ENCODE measurements at regions not wholly inside any gene's neighbourhood (a gene's known extent, or its start where the extent isn't known, plus 50 kb on each side); places are given as distances from the start of the nearest gene placed in this dataset.

DNA sequence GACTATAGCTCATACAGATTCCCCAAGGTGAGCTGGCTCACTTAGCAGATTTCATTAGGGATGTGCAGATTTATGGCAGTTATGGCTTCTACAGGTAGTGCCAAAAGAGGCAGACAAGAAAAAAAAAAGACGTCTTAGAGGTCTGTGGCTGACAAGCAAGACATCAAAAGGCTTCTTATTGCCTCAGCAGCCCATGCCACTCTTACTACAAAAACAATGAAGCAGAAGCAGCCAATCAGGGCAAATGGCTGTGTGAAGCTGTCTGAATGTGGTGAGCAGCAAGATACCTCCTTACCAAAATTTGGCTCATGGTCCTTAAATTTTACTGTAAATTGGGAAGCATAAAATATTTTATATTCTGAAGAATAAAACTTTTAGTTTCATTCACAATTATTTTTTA lies 557.5 kb upstream of the GOLIM4 start:
- no peak for DNase-seq (ENCODE audit: low read depth in 3 of 3)

DNA sequence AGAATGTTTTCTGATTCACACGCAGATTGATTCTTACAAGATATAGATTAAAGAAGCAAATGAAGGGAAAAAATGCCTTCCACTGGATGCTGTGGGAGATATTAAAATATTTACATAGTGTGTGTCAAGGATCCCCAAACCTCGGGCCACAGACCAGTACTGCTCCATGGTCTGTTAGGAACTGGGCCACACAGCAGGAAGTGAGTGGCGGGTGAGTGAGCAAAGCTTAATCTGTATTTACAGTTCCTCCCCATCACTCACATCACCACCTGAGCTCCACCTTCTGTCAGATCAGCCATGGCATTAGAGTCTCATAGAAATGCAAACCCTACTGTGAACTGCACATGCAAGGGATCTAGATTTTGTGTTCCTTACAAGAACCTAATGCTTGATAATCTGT lies 552.6 kb upstream of the GOLIM4 start:
- DNase-seq (ENCODE audit: low read depth in 3 of 3), result no peak

DNA sequence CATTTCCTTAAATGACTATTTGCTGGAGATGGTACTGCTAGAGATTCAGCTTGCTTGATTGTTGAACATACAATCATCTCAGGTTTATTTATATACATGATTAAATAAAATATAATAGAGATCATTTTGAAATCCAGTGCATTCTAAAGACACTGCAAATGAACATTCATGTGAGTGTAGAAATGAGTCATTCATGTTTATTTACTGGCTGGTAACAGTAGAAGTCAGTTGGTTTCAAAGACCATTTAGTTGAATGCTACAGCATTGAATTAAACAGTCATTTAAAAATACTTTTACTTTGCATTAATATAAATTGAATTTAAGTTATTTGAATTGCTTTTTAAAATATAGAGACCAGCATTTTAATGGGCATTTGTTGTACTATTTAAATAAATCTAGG lies 551.9 kb upstream of the GOLIM4 start:
- DNase-seq (ENCODE audit: low read depth in 3 of 3), result no peak

DNA sequence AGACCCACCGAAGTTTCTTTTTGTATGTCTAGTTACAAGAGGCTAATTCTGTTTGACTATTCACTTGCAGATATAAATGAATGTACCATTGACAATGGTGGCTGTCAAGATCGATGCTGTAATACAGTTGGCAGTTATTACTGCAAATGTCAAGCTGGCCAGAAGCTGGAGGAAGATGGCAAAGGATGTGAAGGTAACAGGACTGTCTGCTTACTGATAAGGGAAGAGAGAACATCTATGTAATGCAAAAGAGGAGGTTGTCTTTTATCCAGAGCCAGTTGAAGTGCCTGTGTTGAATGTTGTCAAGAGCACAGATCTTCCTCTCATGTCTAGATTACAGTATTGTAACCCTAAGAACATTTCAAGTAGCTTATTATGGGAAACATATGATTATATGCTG lies 549.5 kb upstream of the GOLIM4 start:
- no peak for DNase-seq (ENCODE audit: low read depth in 3 of 3)

DNA sequence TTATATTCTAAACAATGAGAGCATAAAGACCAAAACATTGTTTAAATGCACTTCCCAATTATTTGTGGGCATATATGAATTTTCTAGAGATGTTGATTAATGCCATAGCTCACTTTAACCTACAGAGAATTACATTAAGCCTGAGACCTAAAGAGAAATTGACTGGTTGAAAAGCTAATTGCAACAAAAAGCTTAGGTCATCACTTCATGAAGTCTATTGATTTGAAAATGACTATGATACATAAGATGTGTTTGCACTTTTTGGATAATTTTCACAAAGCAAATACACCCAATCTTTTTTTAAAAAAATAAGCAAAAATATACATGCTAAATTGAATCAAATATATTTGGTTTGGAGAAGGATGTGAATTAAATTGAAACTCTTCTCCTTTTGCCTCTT lies 532.8 kb upstream of the GOLIM4 start:
- DNase-seq (ENCODE audit: low read depth in 3 of 3), result no peak

DNA sequence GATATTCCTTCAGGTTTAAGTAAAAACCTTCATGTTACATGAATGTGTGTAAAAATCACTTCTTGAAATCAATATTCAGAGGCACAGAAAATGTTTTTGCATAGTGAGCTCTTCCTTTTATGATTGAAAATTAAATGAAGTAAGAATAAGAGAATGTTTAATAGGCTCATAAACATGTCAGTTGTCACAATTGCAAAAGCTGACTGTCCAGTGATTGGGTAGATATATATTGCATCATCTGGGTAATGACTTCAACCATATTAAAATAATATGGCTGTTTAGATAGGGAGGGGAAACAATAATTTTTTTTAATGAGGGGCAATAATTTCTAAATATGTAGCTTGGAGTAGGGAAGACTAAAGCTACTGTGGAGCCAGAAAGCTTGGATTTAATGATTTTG lies 529.8 kb upstream of the GOLIM4 start:
- no peak for DNase-seq (ENCODE audit: low read depth in 3 of 3)

DNA sequence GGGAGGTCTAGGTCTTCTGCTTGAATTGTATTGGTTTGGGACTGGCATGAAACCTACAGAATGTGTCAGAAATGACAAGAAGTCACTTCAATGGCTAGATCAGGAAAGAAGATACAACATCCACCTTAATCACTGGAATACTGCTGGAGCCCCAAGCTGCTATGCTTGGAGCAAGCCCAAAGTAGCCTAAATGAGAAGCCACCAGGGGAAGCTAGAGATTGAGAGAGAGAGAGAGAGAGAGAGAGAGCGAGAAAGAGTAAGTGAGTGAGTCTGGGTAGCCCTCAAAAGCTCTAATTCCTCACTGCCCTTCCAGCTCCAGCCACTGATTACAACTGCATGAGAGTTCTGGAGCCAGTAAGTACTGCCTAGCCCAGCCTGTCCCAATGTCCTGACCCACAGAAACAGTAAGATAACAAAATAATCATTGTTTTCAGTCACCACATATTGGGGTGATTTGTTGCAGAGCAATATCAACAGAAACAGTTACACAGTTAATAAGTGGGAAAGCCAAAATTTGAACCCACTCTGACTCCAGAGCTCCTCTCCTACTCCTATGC lies 529.2 kb upstream of the GOLIM4 start:
- DNase-seq (ENCODE audit: low read depth in 3 of 3), result no peak

DNA sequence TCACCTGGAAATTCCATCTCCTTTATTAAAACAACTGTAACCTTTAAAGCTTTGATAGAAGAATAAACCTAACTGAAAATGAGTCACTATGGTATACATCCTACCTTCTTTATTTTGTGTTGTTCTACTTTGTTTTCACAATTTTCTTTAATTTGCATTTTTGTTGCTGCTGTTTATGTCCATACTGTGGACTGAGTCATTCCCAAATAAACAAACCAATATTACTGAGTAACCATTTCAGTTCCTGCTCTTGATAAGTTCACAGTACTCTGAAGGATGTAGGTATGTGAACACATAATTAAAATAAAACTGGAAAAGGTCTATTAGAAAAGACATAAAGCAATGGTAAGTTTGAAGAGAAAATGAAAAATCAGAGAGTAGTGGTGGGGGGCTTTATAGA lies 528.5 kb upstream of the GOLIM4 start:
- no peak for DNase-seq (ENCODE audit: low read depth in 3 of 3)

DNA sequence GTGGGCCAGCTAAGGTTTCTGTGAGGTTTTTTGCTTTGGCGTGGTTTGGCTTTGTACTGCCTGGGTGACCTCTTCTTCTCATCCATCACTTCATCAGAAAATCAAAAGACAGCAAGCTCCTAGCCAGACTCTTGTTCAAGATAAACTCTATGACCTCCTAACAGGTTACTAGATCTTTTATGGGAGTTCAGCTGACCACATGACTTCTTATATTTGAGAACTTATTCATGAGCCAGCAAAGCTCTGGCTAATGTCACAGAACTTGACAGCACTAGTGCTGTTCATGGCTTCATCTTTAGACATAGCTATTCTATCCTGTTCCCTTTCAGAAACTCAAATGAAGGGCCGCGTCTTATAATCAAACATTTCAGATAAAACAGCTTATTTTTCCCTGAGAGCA lies 527.1 kb upstream of the GOLIM4 start:
- DNase-seq (ENCODE audit: low read depth in 3 of 3), result no peak

DNA sequence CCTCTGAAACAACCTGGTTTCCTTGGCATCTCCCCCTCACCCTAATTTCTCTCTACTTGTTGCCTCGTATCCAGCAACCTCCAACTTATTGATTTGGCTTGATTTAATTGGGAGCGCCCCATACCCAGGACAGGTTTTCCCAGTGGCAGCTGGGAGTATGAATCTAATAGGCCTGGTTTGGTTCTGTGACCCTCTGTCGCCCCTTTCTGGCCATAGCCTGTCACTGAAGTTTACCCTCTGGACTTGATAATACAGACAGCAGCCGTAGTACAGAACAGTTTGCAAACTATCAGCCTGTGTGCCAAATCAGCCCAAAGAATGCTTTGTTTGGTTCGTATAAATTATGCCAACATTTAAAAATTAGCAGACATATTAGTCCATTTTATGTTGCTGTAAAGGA lies 525.1 kb upstream of the GOLIM4 start:
- DNase-seq (ENCODE audit: low read depth in 3 of 3), result no peak

DNA sequence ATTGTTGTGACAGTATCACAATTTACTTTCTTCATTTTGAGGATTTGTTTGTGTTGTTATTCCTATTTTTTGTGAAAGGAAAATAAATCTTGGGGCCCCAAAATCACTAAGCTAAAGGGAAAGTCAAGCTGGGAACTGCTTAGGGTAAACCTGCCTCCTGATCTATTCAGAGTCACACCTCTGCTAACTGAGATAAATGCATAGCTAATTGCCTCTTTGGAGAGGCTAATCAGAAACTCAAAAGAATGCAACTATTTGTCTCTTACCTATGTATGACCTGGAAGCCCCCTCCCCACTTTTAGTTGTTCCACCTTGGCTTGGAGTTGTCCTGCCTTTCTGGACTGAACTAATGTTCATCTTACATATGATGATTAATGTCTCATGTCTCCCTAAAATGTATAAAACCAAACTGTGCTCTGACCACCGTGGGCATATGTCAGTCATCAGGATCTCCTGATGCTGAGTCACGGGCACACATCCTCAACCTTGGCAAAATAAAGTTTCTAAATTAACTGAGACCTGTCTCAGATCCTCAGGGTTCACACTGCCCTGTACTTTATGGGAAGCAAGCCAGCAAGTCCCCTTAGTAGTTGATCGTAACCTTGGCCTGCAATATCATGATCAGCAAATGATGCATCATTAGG lies 523.2 kb upstream of the GOLIM4 start:
- no peak for DNase-seq (ENCODE audit: low read depth in 3 of 3)

DNA sequence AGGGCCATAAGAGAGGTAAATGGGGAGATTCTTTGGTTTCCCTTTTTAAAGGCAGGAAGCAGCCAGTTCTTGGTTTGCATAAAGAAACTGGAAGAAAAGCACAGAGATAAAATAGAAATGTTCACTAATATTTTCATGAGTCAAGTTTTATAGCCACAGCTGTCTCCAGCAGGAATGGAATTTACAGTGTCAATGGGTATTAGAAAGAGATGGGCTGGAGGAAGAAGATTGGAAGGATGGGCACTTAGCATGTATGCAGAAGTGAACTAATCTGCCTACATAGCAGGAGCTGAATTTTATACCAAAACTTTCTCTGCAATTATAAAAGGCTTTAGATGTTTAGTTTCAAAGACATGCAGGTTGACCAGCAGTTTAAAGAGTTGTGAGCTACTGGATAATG lies 521.9 kb upstream of the GOLIM4 start:
- DNase-seq (ENCODE audit: low read depth in 3 of 3), result no peak

DNA sequence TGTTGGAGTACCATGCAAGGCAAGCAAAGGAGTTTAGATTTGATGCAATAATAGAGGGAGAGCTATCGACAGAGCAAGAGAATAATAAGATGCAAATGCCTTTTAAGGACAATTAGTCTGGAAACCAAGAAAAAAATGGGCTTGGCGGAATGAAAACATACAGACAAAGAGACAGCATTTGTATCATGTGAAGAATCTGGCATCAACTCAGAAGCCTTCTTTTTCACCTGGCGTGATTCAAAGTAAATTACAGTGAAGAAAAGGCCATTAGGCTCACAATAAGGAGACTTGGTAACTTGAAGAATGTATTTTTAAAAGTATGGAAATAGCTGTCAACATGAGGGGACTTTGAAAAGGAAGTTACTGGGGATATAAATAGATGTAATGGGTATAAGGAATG lies 521.2 kb upstream of the GOLIM4 start:
- DNase-seq (ENCODE audit: low read depth in 3 of 3), result no peak

DNA sequence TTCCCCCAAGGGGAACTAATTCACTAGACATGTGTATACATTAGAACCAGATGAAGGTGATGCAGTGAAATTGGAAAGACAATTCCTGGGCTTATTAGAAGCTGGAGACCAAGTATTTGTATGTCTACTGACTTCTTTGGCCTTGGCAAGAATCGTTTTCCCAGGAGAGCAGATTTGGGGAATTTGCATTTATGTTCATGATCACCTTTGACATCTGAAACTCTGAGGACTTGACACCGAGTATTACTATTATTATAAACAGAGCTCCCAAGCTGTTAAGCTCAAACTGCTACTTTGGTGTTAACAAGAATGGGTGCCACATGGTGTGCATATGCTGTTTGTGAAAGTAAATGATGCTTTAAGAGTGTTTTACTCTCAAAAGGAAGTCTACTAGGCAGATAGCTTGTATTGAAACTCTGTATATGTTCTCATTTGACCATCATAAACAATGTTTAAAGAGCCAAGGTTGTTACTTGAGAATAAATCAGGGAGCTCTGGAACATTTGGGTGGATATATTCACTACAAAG lies 519.8 kb upstream of the GOLIM4 start:
- no peak for DNase-seq (ENCODE audit: low read depth in 3 of 3)

DNA sequence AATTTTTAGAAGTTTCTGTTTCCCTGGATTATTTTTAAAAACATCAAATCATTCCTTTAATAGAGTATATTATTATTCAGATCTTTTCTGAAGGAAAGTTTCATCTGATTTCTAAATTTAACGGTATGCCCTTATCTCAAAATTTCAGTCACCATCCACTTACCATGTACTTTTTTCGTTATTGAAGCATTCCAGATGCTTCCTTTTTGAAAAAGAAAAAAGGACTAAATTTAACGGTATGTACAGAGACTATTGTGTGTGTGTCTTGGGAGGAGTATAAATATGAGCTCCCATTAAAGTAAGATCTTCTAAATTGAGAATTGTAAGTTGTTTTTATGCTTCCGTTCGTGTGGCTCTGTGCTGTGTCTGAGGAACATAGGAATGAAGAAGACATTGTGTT lies 517.4 kb upstream of the GOLIM4 start:
- no peak for DNase-seq (ENCODE audit: low read depth in 3 of 3)

DNA sequence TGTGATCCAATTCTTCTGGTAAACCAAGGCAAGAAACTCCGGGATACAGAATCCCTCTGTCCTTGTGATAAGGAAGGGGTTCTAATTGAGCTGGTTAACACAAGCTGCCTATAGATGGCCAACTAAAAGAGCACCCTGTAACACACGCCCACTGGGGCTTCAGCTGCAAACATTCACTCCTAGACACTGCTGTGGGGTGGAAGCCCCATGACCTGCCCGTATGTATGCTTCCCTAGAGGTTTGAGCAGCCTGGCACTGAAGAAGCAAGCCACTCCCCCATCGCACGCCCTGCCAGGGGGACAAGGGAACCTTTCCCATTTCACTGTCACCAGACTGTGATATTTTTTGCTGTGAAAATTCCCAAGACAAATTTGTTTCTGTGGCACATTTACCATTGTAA lies 516.9 kb upstream of the GOLIM4 start:
- no peak for DNase-seq (ENCODE audit: low read depth in 3 of 3)

DNA sequence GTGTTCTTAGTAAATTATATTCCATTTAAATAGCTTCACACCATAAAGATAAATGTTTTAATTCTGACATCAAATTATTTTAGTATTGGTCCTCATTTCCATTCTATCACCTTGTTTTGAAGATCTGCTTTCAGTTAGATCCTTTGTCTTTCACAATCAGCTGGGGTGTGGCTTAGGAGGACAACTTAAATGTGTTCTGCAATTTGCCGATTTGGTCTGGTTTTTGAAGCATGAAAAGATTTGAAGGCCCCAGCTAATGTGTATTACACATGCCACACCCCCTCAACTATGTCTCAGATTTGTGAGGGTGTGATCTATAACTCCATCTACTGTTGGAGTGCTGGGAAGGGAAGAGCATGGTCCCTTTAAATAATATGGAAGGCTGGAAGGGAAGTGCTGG lies 516.1 kb upstream of the GOLIM4 start:
- no peak for DNase-seq (ENCODE audit: low read depth in 3 of 3)

DNA sequence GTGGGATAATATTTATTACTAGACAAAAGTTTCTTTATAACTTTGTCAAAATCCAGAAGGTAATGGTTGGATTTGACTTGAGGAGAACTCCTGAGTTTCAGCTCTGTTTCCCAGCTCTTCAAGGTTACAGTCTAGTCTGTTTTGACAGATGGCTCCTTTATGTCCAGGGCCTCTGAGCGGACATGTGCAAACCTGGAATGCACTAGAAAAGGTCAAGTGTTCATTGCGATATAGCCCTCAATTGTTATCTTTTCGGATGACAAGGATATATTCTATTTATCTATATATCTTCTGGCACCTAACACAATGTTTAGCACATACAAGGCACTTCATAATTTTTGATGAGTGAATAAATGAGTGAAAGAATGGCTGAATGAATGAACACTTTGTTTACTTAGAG lies 513.2 kb upstream of the GOLIM4 start:
- no peak for DNase-seq (ENCODE audit: low read depth in 3 of 3)

DNA sequence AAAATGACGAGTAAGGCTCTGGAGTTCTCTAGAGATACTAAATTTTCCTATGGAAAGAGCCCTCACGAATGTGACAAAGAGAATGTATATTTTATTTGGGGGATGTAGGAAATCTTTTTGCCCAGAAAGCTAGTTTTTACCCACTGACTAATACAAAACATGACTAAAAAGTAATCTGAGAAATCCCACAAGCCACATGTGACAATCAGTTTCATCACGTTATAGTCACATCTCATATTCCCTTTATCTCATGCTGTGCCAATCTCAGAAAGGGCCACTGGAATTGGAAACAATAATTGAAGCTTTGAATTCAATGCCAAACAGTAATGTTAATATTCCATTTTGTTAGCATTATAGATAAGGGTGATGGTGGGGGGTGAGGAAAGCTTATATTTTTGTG lies 509.0 kb upstream of the GOLIM4 start:
- DNase-seq (ENCODE audit: low read depth in 3 of 3), result no peak

DNA sequence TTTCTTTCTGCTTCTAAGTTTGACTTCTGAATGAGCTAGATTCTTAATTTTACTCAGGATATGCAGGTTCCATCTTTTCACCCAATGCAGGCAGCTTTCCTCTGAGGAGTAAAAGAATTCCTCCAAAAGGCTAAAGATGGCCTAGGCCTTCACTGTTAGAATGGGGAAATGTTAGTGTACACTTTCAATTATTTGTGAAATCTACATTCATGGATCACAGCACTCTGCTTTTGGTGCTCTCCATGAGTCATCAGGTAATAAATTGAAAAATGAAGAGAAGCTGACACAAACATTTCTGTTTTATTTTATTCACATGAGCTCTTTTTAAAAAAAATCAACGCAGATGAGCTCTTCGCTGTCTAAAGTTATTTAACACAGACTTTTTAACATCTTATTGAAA lies 502.5 kb upstream of the GOLIM4 start:
- DNase-seq (ENCODE audit: low read depth in 3 of 3), result no peak

DNA sequence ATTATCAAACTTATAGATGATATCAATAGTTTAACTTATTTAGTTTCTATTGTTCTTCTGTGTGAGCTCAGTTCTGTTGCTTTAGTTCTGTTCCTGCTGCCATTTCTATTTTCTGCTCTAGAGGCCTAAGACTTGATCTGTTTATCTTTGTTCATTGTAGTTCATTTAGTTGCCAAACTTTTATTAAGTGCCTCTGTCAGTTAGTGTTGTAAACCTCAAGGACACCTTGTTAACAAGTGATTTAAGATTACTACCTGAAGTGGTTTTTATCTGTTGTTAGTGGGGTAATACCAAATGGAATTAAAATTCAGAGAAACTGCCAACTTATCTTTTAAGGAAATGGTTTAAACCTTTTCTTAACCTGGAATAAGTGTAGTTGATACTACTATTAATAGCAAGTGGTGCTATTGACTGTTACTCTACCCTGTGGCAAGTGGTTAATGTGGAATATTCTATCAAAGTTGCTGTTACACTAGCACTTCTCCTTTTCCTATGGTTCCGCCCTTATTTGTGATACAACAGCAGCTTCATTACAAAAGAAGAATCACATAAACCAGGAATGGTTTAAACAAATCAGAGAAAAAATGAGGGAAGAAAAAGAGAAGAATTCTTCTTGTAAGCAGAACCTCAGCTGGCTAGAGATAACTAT lies 500.6 kb upstream of the GOLIM4 start:
- DNase-seq (ENCODE audit: low read depth in 3 of 3), result no peak

DNA sequence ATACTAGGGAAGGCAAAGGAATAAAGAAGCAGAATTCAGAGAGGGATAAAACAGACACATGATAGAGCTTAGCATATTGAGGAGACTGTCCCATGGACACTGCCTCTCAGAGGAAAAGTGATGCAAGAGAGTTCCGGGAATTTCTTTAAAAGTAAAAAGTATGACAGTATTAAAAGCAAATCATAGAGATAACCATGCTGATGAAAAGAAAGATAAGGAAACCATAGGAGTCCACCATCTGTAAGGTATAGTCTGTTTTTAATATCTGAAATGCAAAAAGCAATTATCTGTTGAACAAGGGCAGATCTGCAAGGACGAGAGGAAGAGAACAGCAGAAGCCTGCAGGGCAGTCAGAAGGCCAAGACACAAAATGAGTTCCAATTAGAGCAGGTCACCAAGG lies 495.9 kb upstream of the GOLIM4 start:
- DNase-seq (ENCODE audit: low read depth in 3 of 3), result no peak

DNA sequence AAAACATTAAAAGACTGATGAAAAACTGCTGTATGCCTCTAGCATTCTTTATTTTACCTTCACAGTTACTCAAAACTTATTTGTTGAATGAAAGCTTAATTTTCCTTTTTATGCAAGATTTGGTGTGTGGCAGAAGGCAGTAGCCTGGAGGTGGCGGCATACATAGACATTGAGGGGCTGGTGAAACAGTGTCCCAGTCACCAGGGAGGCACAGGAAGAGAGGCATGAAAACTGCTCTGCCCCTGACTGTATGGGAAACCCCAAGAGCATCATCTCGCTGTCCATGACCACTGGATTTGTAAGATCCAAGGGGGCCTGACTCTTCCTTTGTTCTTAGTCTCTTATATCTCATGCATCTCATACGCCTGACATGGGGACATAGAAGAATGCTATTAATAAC lies 493.7 kb upstream of the GOLIM4 start:
- no peak for DNase-seq (ENCODE audit: low read depth in 3 of 3)

DNA sequence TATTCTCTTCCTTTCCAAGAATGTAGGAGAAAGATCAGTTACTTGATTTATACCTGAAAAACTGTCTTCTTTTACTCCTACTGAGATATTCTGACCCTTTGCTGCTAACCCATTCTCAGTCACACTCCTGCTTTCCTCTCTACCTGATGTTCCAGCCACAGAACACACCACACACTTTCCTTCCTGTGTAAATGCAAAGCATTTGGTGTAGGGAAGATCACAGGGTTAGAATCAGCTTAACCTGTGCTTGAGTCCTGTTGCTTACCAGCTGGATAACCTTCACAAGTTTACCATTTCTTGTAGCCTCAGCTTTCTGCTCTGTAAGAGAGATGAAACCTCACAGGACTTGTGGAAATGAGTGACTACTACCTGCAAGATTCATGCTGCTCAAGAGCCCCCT lies 489.8 kb upstream of the GOLIM4 start:
- DNase-seq (ENCODE audit: low read depth in 3 of 3), result no peak

Measured in stimulated activated CD4-positive, alpha-beta T cell treated with anti-CD3 and anti-CD28 coated beads, TNF-alpha, amount 100 ng/mL, for 48 hours (primary cell).